Renal cortex interstitium (tissue), 11 donors: ENCODE measurements at regions not wholly inside any gene's neighbourhood (a gene's known extent, or its start where the extent isn't known, plus 50 kb on each side); places are given as distances from the start of the nearest gene placed in this dataset.

Experiments used
- DNase-seq, 11 donors: peaks; one replicate each; pipeline ENCODE4 v3.0.0-alpha.2; 2013; ENCODE audit warnings: low read depth in 9 of 11, low spot score in 4 of 11; ENCODE audit errors: extremely low read depth in 1 of 11

- DNase-seq = no peak
Observed at GRCh38 chr2:198695879-198696278, 761.9 kb downstream of the SATB2 start.

- DNase-seq = no peak
Observed at GRCh38 chr2:198692907-198693510, 764.7 kb downstream of the SATB2 start.

DNA sequence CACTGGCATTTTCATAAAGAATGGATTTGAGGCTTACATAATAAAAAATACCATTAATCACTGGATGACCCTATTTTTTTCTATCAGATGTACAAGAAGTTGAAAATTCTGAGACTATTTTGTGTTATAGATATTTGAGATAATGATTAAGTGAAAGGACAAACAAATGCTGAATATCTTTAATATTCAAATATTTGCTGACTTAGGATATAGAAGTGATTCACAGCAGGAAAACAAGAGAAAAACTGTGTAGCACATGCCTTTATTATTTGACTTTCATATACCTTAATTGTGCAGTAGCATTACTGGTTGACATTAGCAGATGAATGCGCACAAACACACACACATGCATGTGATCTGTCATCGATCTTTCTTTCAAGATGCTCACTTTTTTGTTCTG lies 766.5 kb downstream of the SATB2 start:
- DNase-seq = no peak

GRCh38 chr2:198664321-198664720 lies 793.4 kb downstream of the SATB2 start:
- DNase-seq = no peak

GRCh38 chr2:198662905-198663304 lies 794.8 kb downstream of the SATB2 start:
- DNase-seq = no peak

DNA sequence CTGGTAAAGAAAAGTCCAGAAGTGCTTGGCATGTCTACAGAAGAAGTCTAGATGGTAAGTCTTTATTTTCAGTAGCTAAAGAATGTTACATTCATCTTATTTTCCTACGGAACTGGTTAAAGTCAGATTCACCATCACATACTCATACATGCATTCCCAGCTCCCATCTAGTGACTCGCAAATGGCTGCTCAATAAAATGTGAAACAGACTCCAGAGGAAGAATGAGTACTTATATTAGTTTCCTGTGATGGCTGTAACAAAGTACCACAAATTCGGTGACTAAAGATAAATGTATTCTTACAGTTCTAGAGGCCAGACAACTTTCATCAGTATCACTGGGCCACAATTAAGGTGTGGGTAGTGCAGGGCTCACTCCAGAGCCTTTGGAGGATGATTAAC lies 797.2 kb downstream of the SATB2 start:
- DNase-seq = no peak

GRCh38 chr2:198659096-198659870 lies 798.5 kb downstream of the SATB2 start:
- DNase-seq = no peak

DNA sequence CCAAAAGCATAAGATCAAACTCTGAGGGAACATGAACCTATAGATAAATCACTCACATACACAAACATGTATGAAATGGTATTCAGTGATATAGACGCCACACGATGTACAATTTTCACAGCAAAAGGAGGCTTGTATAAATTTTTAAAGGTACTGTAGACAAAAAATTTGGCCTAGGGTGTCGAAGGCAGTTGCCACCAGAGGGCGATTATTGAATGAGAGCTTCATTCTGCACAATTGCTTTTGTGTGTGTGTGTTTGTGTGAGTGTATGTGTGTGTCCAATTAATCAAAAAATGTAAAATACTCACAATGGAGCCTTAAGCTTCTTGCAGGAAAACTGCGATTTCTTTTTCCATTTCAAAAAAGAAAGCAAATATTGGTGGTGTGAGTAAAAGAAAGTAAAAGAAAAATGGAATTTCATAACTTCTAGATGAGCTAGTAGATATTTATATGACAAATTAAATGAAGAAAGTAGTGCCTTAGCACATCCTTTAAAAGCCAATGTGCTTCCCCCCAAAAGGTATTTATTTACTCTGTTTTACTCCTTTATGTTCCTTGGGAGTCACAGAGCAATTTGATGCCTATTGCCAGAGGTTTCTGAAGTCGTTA lies 800.1 kb downstream of the SATB2 start:
- DNase-seq = peak in 2 of 11 donors; percentile 1 to 8

- no peak for DNase-seq
Observed at GRCh38 chr2:198656869-198657268, 800.9 kb downstream of the SATB2 start.

GRCh38 chr2:198654646-198655045 lies 803.1 kb downstream of the SATB2 start:
- no peak for DNase-seq

DNA sequence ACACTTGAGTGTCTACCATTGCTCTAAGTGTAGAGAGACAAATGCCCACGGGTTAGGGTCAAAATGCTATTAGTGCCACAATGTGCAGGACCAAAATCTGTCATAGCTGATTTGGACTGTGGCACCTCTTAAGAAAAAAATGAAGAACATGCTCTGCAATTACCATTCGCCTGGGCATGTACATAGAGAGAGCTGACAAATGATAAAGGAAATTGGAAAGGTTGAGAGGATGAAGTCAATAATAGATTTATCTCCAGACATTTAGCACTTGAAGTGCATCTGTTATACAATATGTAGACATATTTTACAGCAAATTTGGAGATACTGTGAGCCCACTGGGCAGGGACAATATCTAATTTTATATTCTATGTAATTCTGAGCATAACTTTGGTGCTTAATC lies 804.4 kb downstream of the SATB2 start:
- no peak for DNase-seq

- DNase-seq = no peak
Observed at GRCh38 chr2:198652461-198652860, 805.3 kb downstream of the SATB2 start.

- no peak for DNase-seq
Observed at GRCh38 chr2:198645816-198646215, 811.9 kb downstream of the SATB2 start.

DNA sequence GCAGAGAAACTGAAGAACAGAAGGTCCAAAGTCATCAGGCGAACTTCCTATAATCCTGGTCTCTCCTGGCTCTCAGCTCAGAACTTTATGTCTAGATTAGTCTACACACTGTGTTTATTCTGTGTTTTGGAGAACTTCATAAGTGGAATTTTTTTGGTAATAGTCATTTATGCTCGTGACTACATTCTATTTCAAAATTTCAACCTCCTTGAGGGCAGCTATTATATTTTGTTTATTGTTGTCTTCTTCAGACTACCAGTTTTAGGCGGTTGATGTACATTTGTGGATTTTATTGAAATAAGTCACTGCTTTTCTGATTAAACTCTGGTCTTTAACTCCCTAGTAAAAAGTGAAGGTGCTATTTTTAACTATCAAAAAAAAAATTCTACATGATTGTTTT lies 816.6 kb downstream of the SATB2 start:
- DNase-seq = no peak

DNA sequence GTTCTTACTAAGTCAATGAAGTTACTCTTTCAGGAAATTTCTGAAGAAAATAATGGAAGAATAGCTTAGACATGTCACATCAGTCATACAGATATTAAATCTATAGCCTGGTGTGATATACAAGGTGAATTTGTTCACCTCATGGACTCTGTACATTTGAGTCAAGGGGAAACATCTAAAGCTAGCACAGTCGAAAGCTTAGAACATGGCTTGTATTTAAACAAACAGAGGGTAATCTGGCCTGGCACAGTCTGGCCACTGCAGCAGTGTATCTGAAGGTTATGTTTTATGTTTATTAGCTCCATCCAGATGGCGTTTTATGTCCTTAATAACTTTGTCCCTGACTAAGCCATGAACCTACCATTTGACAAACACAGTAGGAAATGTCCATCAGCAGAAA lies 817.3 kb downstream of the SATB2 start:
- no peak for DNase-seq

DNA sequence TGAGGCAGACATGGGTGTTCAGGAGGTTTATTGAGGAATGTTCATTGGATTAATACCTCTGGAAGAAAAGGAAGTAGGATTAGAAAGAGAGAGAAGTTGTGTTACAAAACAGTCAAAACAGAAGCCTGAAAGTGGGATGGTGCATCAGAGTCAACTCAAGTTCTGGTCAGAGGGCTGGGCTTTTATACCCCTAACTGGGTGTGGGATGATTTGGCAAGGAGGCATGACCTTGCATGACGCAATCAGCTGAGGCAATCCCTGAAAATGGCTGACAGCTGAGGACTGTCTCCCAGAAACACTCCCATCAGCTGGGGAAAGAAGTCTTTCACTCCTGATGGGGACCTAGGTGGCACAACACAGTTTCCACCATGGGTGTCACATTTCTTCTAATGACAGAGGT lies 818.2 kb downstream of the SATB2 start:
- no peak for DNase-seq

- no peak for DNase-seq
Observed at GRCh38 chr2:198638577-198638976, 819.2 kb downstream of the SATB2 start.

- DNase-seq = no peak
Observed at GRCh38 chr2:198630384-198630783, 826.0 kb downstream of the PLCL1 start.

- no peak for DNase-seq
Observed at GRCh38 chr2:198628596-198628995, 824.2 kb downstream of the PLCL1 start.

GRCh38 chr2:198622986-198623730 lies 818.8 kb downstream of the PLCL1 start:
- DNase-seq = no peak
